SK-MEL-5 (cell line): ENCODE measurements at regions not wholly inside any gene's neighbourhood (a gene's known extent, or its start where the extent isn't known, plus 50 kb on each side); places are given as distances from the start of the nearest gene placed in this dataset.
A peak's percentile ranks its signal among the peaks of the same experiment; 100 is the strongest.
"Not testable (repeated sequence)": the region's sequence is repeated elsewhere in the genome, so short reads cannot be mapped to it uniquely, and the experiment has no call there.

Experiments
- DNase-seq: peaks from one replicate; pipeline ENCODE4 v3.0.0-alpha.2; 2016; ENCODE audit warnings: low read depth, low spot score
- in situ Hi-C: cut with HindIII; loops from 2 replicates; pipeline ENCODE4 v1.10.0; 2016; ENCODE audit warnings: low sequenced_read_pairs, high pct_unique_total_duplicates, low pct_unique_long_range_greater_than_20kb

- in situ Hi-C loops, result no loop called here
Measured at GRCh38 chr6:101086473-101086872, 205.3 kb upstream of the ASCC3 start.

GRCh38 chr6:101088594-101088993 lies 207.5 kb upstream of the ASCC3 start:
- no peak for DNase-seq
- in situ Hi-C loops, result no loop called here

More at GRCh38 chr6:101086473-101086872, 205.3 kb upstream of the ASCC3 start:
- DNase-seq, result no peak

- in situ Hi-C loops, result no loop called here
Measured at GRCh38 chr6:101089640-101090039, 208.5 kb upstream of the ASCC3 start.

GRCh38 chr6:101090281-101090680 lies 209.2 kb upstream of the ASCC3 start:
- no peak for DNase-seq
- in situ Hi-C loops, result no loop called here

More at GRCh38 chr6:101089640-101090039, 208.5 kb upstream of the ASCC3 start:
- no peak for DNase-seq

- DNase-seq, in situ Hi-C loops: not testable (repeated sequence)
Measured at GRCh38 chr6:101098605-101099004, 217.5 kb upstream of the ASCC3 start.

DNA sequence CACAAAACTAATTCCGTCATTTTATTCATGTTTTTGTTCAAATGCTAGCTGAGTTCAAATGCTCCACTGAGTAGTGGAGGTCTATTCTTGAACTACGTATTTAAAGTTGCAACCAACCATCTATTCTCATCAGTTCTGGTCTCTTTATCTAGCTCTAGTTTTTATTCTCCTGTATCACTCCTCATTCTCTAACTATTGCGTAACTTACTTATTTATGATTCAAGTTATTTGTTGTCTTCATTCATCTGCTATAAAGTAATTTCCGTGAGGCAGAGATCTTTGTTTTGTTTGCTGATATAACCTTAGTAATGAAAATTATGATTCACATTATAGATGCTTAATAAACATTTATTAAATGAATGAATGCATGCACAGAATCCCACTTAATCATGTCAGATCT lies 221.6 kb upstream of the ASCC3 start:
- DNase-seq, result no peak
- in situ Hi-C loops, result no loop called here

- in situ Hi-C loops, result no loop called here
- DNase-seq, result no peak
Measured at GRCh38 chr6:101108286-101108685, 227.2 kb upstream of the ASCC3 start.

DNA sequence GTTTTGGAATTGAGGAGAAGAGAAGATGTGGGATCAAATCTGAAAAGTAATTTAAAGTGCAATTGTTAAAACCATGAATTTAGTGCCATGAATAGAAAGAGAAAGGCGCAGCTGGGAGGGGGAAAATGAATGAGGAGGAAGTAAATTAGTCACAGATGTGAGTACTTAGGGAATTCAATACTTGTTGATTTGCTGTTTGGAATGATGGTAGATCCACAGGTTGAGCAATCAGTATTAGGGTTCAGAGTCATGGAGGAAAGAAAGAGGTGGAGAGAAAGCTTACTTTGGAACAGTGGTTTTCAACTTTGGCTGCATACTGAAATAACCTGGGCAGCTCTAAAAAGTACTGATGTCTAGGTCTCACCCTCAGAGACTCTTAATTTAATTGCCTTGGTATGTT lies 229.7 kb upstream of the ASCC3 start:
- in situ Hi-C loops, result no loop called here
- no peak for DNase-seq

GRCh38 chr6:101113468-101114260 lies 232.5 kb upstream of the ASCC3 start:
- no peak for DNase-seq
- in situ Hi-C loops, result no loop called here

DNA sequence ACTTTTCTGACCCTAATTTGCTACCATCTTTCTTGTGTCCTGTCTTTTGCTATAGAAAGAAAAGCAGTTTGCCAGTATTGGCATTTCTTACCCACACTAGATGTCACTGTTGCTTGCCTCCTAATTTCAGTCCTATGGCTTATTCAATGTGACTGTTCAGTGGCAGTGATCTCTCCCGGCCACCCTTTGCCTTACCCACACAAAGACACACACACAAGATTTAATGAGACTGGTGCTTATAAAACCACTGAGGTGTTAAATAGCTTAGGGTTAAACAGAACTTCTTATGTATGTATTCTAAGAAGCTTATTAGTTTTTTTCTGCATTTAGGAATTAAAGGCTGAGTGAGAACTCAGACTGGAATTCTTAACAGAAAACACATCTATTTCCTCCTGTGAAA lies 233.6 kb upstream of the ASCC3 start:
- in situ Hi-C loops, result no loop called here
- peak; percentile 70 for DNase-seq

DNA sequence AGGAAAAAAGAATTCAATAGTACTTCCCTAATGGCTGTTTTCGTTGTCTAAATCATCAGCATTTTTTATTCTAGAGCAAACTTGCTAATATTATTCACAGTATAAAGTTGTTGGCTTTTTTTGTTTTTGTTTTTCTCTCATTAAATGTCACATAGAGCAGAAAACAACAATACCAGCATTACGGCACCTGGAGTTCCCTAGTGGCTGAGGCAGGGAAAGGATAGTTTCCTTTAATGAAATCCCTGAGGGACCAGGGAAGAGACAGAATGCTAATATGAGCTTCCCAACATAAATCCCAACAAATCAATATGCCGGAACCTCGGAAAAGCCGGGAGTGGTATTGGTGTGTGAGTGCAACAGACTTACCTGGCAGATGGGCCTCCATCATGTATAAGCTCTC lies 235.2 kb upstream of the ASCC3 start:
- in situ Hi-C loops, result no loop called here
- DNase-seq, result no peak

DNA sequence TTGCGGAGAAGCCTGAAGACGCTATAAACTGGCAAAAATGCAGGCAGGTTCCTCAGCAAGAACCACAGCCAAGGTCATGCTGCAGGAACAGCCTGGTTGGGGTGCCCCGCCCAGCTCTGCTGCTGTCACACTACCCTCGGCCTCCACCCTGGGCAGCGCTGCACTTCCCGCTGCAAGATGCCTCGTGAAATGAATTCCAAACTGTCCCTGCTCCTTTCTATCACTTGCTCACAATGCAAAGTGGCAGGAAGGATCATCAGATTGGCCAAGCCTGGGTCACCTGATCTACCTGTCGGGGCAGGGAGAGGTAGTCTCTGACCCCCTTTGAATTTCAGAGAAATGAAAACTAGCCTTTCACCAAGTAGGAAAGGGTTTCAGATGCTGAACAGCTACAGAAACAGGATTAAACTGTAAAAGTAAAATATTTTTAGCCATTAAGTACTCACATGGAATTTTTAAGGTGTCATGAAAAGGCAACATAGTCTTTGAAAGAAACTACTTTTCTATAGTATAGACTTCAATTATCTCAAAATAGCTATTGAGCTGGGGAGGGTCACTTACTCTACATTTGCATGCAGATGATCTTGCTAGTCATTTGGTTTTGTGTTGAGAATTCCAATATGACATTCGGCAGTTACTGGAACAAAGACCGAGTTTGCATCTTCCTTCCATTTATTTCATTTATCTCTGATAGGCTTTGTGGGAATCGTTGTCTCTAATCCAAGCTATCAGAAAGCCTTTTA lies 236.4 kb upstream of the ASCC3 start:
- in situ Hi-C loops, result no loop called here
- DNase-seq, result no peak

- in situ Hi-C loops, result no loop called here
- DNase-seq, result no peak
Measured at GRCh38 chr6:101118136-101118396, 236.9 kb upstream of the ASCC3 start.

DNA sequence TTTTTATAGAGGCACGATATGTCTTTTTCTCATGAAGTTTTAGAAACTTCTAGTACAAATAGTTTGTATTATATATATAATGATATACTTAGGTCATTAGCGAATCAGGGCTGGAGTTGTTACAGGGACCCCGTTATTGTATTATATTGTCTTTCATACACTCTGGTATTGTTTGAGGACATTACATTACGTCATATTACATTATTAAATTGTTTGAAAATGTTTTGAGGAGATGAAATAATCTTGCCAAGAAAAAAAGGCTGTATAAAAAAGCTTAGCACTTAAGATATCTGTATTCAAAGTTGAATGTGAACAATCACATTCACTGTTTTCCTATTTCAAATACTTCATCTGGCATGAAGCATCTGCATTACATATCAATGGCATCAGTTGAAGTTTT lies 239.6 kb upstream of the ASCC3 start:
- in situ Hi-C loops, result no loop called here
- DNase-seq, result no peak

GRCh38 chr6:101125380-101125971 lies 244.3 kb upstream of the ASCC3 start:
- DNase-seq, result no peak
- in situ Hi-C loops, result no loop called here

GRCh38 chr6:101126501-101126900 lies 245.4 kb upstream of the ASCC3 start:
- in situ Hi-C loops, result no loop called here
- DNase-seq, result no peak

DNA sequence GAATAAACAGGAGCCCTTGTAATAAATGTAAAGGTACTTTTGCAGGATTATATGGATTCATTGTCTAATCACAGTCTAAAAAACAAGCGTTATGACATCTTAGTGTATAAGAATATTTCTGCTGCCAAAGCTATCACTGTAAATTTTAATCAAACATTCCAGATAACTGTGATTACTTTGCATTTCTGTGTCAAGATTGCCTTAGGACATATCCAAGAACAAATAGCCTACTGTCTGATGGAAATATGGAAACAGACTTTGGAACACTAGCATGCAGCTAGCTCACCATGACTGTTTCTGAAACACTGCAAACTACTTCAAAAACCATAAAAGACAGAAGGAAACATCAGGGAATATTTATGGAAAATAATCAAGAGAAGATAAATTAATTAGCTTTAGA lies 248.7 kb upstream of the ASCC3 start:
- DNase-seq, result peak; percentile 56
- in situ Hi-C loops, result no loop called here

DNA sequence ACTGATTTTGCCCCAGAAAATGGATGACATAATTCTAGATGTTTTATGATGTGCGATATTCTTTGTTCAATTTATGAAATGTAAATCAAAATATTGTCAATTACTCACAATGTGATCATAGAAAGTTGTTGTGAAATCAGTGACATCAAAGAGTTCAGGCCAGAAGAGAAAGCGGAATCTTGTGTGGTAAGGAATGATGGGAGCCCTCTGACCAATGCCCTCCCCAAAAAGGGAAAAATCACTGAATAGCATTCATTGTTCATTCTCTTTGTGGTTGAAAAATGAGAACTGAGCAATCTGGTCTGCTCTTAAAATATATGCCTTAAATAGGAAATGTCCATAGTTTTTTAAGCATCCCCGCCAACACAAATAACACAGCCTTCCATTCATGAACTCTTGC lies 247.1 kb upstream of the GRIK2 start:
- in situ Hi-C loops, result no loop called here
- peak; percentile 96 for DNase-seq

DNA sequence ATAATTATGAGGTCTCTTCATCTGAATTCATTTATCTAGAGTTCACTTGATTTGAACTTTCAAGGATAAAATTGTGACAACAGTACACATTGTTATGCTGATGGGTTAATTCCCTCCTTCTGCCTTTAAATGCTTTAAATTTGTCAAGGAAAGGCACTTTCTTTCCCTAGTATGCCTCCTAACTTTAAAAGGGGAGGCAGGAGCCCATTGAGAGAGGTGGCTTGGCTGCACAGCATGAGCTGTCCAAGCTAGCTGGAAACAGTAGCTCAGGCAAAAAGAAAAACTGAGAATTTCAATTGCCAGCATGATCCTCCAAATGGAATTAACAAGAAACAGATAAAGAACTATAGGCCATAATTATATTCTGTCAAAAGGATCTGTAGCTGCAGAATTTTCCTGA lies 243.3 kb upstream of the GRIK2 start:
- in situ Hi-C loops, result no loop called here
- DNase-seq, result no peak
